NCI-H2196 (cell line): ENCODE measurements at regions not wholly inside any gene's neighbourhood (a gene's known extent, or its start where the extent isn't known, plus 50 kb on each side); places are given as distances from the start of the nearest gene placed in this dataset.
"Not testable (repeated sequence)": the region's sequence is repeated elsewhere in the genome, so short reads cannot be mapped to it uniquely, and the experiment has no call there.

Experiments used
- DNase-seq: peaks from one replicate; lab custom pipeline; 2025; ENCODE audit not compliant: unreplicated experiment; lab: John Stamatoyannopoulos, UW

- DNase-seq, result no peak
Measured at GRCh38 chr1:29804181-29804899, 568.0 kb downstream of the PTPRU start.

GRCh38 chr1:29803486-29803885, 567.2 kb downstream of the PTPRU start:
- no peak for DNase-seq

- no peak for DNase-seq
Measured at GRCh38 chr1:29802181-29803068, 566.1 kb downstream of the PTPRU start.

- no peak for DNase-seq
Measured at GRCh38 chr1:29801561-29801973, 565.2 kb downstream of the PTPRU start.

- DNase-seq, result no peak
Measured at GRCh38 chr1:29801003-29801402, 564.7 kb downstream of the PTPRU start.

- peak; percentile 12 for DNase-seq
Measured at GRCh38 chr1:29800522-29800956, 564.2 kb downstream of the PTPRU start.

GRCh38 chr1:29800120-29800519, 563.8 kb downstream of the PTPRU start:
- DNase-seq, result no peak

- no peak for DNase-seq
Measured at GRCh38 chr1:29798699-29799566, 562.6 kb downstream of the PTPRU start.

- not testable (repeated sequence) for DNase-seq
Measured at GRCh38 chr1:29797125-29797524, 560.8 kb downstream of the PTPRU start.

- DNase-seq, result not testable (repeated sequence)
Measured at GRCh38 chr1:29795965-29796364, 559.6 kb downstream of the PTPRU start.

GRCh38 chr1:29793653-29794348, 557.5 kb downstream of the PTPRU start:
- DNase-seq, result no peak

GRCh38 chr1:29793101-29793546, 556.8 kb downstream of the PTPRU start:
- peak; percentile 93 for DNase-seq

GRCh38 chr1:29789910-29790247, 553.6 kb downstream of the PTPRU start:
- no peak for DNase-seq

GRCh38 chr1:29789221-29789909, 553.0 kb downstream of the PTPRU start:
- DNase-seq, result no peak

GRCh38 chr1:29786791-29787732, 550.7 kb downstream of the PTPRU start:
- no peak for DNase-seq

GRCh38 chr1:29786195-29786594, 549.9 kb downstream of the PTPRU start:
- no peak for DNase-seq

GRCh38 chr1:29785554-29785953, 549.2 kb downstream of the PTPRU start:
- no peak for DNase-seq

GRCh38 chr1:29785137-29785527, 548.8 kb downstream of the PTPRU start:
- DNase-seq, result no peak
